HEK293 (cell line): ENCODE measurements at regions not wholly inside any gene's neighbourhood (a gene's known extent, or its start where the extent isn't known, plus 50 kb on each side); places are given as distances from the start of the nearest gene placed in this dataset.

ENCODE experiments used
- CTCF ChIP-seq: fragments of 450-650 bp; formaldehyde crosslinking; IDR thresholded peaks from 2 replicates; pipeline ENCODE4 v1.5.1; 2016; ENCODE audit warnings: missing biosample characterization, missing genetic modification characterization
- PBX3 ChIP-seq: sonication (generic); formaldehyde crosslinking; IDR thresholded peaks from 2 replicates; pipeline ENCODE4 v1.8.1; 2022; ENCODE audit warnings: mild to moderate bottlenecking, moderate library complexity, missing genetic modification reagents
- PRDM4 ChIP-seq: fragments of 450-650 bp; formaldehyde crosslinking; IDR thresholded peaks from 2 replicates; pipeline ENCODE4 v1.5.1; 2017; ENCODE audit warnings: missing biosample characterization, missing genetic modification characterization
- REST ChIP-seq: fragments of 450-650 bp; formaldehyde crosslinking; IDR thresholded peaks from 2 replicates; pipeline ENCODE4 v1.5.1; 2016; ENCODE audit warnings: missing biosample characterization, missing genetic modification characterization
- SCRT1 ChIP-seq: fragments of 450-650 bp; formaldehyde crosslinking; IDR thresholded peaks from 2 replicates; pipeline ENCODE4 v1.5.1; 2016; ENCODE audit warnings: missing biosample characterization, missing genetic modification characterization, borderline replicate concordance
- YY1 ChIP-seq: fragments of 450-650 bp; formaldehyde crosslinking; IDR thresholded peaks from 2 replicates; pipeline ENCODE4 v1.5.1; 2018; ENCODE audit warnings: missing biosample characterization, missing genetic modification characterization
- ZNF423 ChIP-seq: fragments of 450-650 bp; formaldehyde crosslinking; IDR thresholded peaks from 2 replicates; pipeline ENCODE4 v1.5.1; 2016; ENCODE audit warnings: missing biosample characterization, missing genetic modification characterization
- ZSCAN23 ChIP-seq: fragments of 450-650 bp; formaldehyde crosslinking; IDR thresholded peaks from 2 replicates; pipeline ENCODE4 v1.5.1; 2016; ENCODE audit warnings: missing biosample characterization, missing genetic modification characterization

GRCh38 chr11:96782632-96783031, 392.8 kb downstream of the JRKL start:
- no peak for TF ChIP-seq CTCF (tag by site-specific recombination)
- TF ChIP-seq PRDM4 (tag by site-specific recombination): no peak
- TF ChIP-seq PBX3: no peak
- TF ChIP-seq SCRT1 (tag by site-specific recombination): no peak
- TF ChIP-seq REST (tag by site-specific recombination): no peak
- no peak for TF ChIP-seq ZSCAN23 (tag by site-specific recombination)
- TF ChIP-seq YY1 (tag by site-specific recombination): no peak
- TF ChIP-seq ZNF423: no peak
